GM19467 (cell line): ENCODE measurements at regions not wholly inside any gene's neighbourhood (a gene's known extent, or its start where the extent isn't known, plus 50 kb on each side); places are given as distances from the start of the nearest gene placed in this dataset.

ENCODE experiments used
- ATAC-seq: cut with Tn5 transposase; IDR thresholded peaks from one replicate; pipeline ENCODE4 v1.9.1; 2021; ENCODE audit warnings: mild to moderate bottlenecking, moderate library complexity; ENCODE audit not compliant: unreplicated experiment

GRCh38 chr10:31587691-31588090, 268.7 kb downstream of the ZEB1 start:
- ATAC-seq = no peak

GRCh38 chr10:31586723-31587638, 268.0 kb downstream of the ZEB1 start:
- ATAC-seq = no peak

- no peak for ATAC-seq
These were observed 265.9 kb downstream of the ZEB1 start for GRCh38 chr10:31584876-31585275.

GRCh38 chr10:31584098-31584631, 265.1 kb downstream of the ZEB1 start:
- ATAC-seq = no peak

- no peak for ATAC-seq
These were observed 264.3 kb downstream of the ZEB1 start for GRCh38 chr10:31583293-31583692.

- no peak for ATAC-seq
These were observed 263.5 kb downstream of the ZEB1 start for GRCh38 chr10:31582365-31583052.

- ATAC-seq = no peak
These were observed 262.8 kb downstream of the ZEB1 start for GRCh38 chr10:31581741-31582323.

- no peak for ATAC-seq
These were observed 261.6 kb downstream of the ZEB1 start for GRCh38 chr10:31580646-31581045.
